SK-N-SH (cell line): ENCODE measurements at regions not wholly inside any gene's neighbourhood (a gene's known extent, or its start where the extent isn't known, plus 50 kb on each side); places are given as distances from the start of the nearest gene placed in this dataset.

ENCODE experiments used
- CTCF ChIA-PET: fragments of 300-600, 350-600 bp; formaldehyde crosslinking; extraction: SDS; loops from one replicate; lab custom pipeline; 2021; lab: Yijun Ruan, JAX
- POLR2A ChIA-PET: fragments of 350-600 bp; sonication (Branson Sonifier 250); formaldehyde crosslinking; extraction: SDS; loops from one replicate; lab custom pipeline; 2020; ENCODE audit warnings: antibody characterized with exemption, inconsistent platforms; lab: Yijun Ruan, JAX
- DNase-seq: peaks from one replicate; pipeline ENCODE4 v3.0.0; 2012
- H2AFZ ChIP-seq: fragments of 200-600 bp; sonication (generic); 2 replicates; pipeline ENCODE4 v1.8.1; 2016; ENCODE audit warnings: antibody characterized with exemption, mild to moderate bottlenecking, low read depth
- H3F3A ChIP-seq: fragments of 200-600 bp; sonication (generic); replicated peaks from 2 replicates; pipeline ENCODE3; 2016; ENCODE audit warnings: antibody characterized with exemption, mild to moderate bottlenecking; ENCODE audit not compliant: insufficient read depth
- H3K27ac ChIP-seq, 2 experiments: fragments of 200-500 bp in 1 of 2; fragments of 200-600 bp in 1 of 2; sonication (Bioruptor generic) in 1 of 2; sonication (generic), shearing (Covaris generic) in 1 of 2; 2 replicates each; pipeline versions ENCODE4 v1.5.1 to v1.6.1; 2014 to 2016; ENCODE audit warnings: low read depth in 2 of 2, inconsistent platforms in 1 of 2, low read length in 1 of 2, mild to moderate bottlenecking in 1 of 2, mixed read lengths in 1 of 2
- H3K27me3 ChIP-seq: fragments of 200-600 bp; sonication (generic), shearing (Covaris generic); 2 replicates; pipeline ENCODE4 v1.6.1; 2016; ENCODE audit warnings: mixed run types; ENCODE audit not compliant: insufficient read depth
- H3K36me3 ChIP-seq, 2 experiments: fragments of 200-500 bp in 1 of 2; fragments of 200-600 bp in 1 of 2; sonication (Bioruptor generic) in 1 of 2; sonication (generic) in 1 of 2; replicated peaks in 1 of 2; 2 replicates each; pipeline versions ENCODE3 to v1.5.1; 2014 to 2016; ENCODE audit warnings: low read length in 1 of 2, mild to moderate bottlenecking in 1 of 2; ENCODE audit not compliant: insufficient read depth in 2 of 2, control insufficient read depth in 1 of 2
- H3K4me1 ChIP-seq, 2 experiments: fragments of 200-500 bp in 1 of 2; fragments of 200-600 bp in 1 of 2; sonication (Bioruptor generic) in 1 of 2; sonication (generic), shearing (Covaris generic) in 1 of 2; 2 replicates each; pipeline versions ENCODE4 v1.5.1 to v1.6.1; 2014 to 2016; ENCODE audit warnings: low read depth in 1 of 2, low read length in 1 of 2, mixed run types in 1 of 2; ENCODE audit not compliant: insufficient read depth in 2 of 2, control insufficient read depth in 1 of 2
- H3K4me2 ChIP-seq: fragments of 200-600 bp; sonication (generic), shearing (Covaris generic); 2 replicates; pipeline ENCODE4 v1.6.1; 2017; ENCODE audit warnings: mixed run types
- H3K4me3 ChIP-seq, 2 experiments: fragments of 200-500 bp in 1 of 2; fragments of 200-600 bp in 1 of 2; sonication (Bioruptor generic) in 1 of 2; sonication (generic), shearing (Covaris generic) in 1 of 2; 2 replicates each; pipeline versions ENCODE4 v1.5.1 to v1.8.1; 2014 to 2016; ENCODE audit warnings: low read depth in 2 of 2, inconsistent platforms in 1 of 2, low read length in 1 of 2, mild to moderate bottlenecking in 1 of 2, mixed read lengths in 1 of 2, moderate library complexity in 1 of 2
- H3K79me2 ChIP-seq: fragments of 200-600 bp; sonication (generic); 2 replicates; pipeline ENCODE4 v1.8.1; 2017; ENCODE audit warnings: mild to moderate bottlenecking; ENCODE audit not compliant: insufficient read depth
- H3K9ac ChIP-seq: fragments of 200-600 bp; sonication (generic); 2 replicates; pipeline ENCODE4 v1.6.1; 2017; ENCODE audit warnings: mixed run types
- H3K9me2 ChIP-seq: fragments of 200-600 bp; sonication (generic); 2 replicates; pipeline ENCODE4 v1.6.1; 2017; ENCODE audit warnings: mixed run types
- H3K9me3 ChIP-seq: fragments of 200-600 bp; sonication (generic); 2 replicates; pipeline ENCODE4 v1.6.1; 2017; ENCODE audit warnings: mixed run types, mild to moderate bottlenecking, moderate library complexity
- H4K20me1 ChIP-seq: fragments of 200-600 bp; sonication (generic); 2 replicates; pipeline ENCODE4 v1.6.1; 2017; ENCODE audit warnings: mild to moderate bottlenecking, mixed run types; ENCODE audit not compliant: insufficient read depth
- ELF1 ChIP-seq: IDR thresholded peaks from 2 replicates; pipeline ENCODE4 v1.4.0; 2012
- EP300 ChIP-seq, 2 experiments: IDR thresholded peaks; 2 replicates each; pipeline versions ENCODE4 v1.4.0 to v1.6.1; 2012; ENCODE audit warnings: borderline replicate concordance in 1 of 2, low read depth in 1 of 2, low read length in 1 of 2
- EZH2phosphoT487 ChIP-seq: fragments of 200-600 bp; sonication (generic); IDR thresholded peaks from 2 replicates; pipeline ENCODE4 v1.6.1; 2017; ENCODE audit warnings: low read depth, mixed run types, mild to moderate bottlenecking, antibody characterized with exemption, moderate library complexity, borderline replicate concordance
- FOXM1 ChIP-seq: IDR thresholded peaks from 2 replicates; pipeline ENCODE4 v1.4.0; 2012; ENCODE audit warnings: low read depth, mild to moderate bottlenecking
- GABPA ChIP-seq: IDR thresholded peaks from 2 replicates; pipeline ENCODE4 v1.4.0; 2012; ENCODE audit warnings: low read depth, mild to moderate bottlenecking
- IRF3 ChIP-seq: fragments of 150-350 bp; IDR thresholded peaks from 2 replicates; pipeline ENCODE4 v1.6.1; 2016; ENCODE audit warnings: mild to moderate bottlenecking, low read depth, low read length
- JUND ChIP-seq: IDR thresholded peaks from 2 replicates; pipeline ENCODE4 v1.4.0; 2012
- MAX ChIP-seq: IDR thresholded peaks from 2 replicates; pipeline ENCODE4 v1.4.0; 2012; ENCODE audit warnings: low read depth
- MEF2A ChIP-seq: IDR thresholded peaks from 2 replicates; pipeline ENCODE4 v1.4.0; 2012; ENCODE audit warnings: low read depth, borderline replicate concordance
- NFIC ChIP-seq: IDR thresholded peaks from 2 replicates; pipeline ENCODE4 v1.4.0; 2012; ENCODE audit warnings: borderline replicate concordance
- RFX5 ChIP-seq: IDR thresholded peaks from 2 replicates; pipeline ENCODE4 v1.6.1; 2012; ENCODE audit warnings: mild to moderate bottlenecking, improper control_type of control experiment, low read length
- RXRA ChIP-seq: IDR thresholded peaks from 2 replicates; pipeline ENCODE4 v1.4.0; 2012; ENCODE audit warnings: low read depth, mild to moderate bottlenecking, borderline replicate concordance
- SIN3A ChIP-seq: IDR thresholded peaks from 2 replicates; pipeline ENCODE4 v1.6.1; 2012; ENCODE audit warnings: low read depth, mild to moderate bottlenecking, low read length, moderate library complexity, borderline replicate concordance
- SMC3 ChIP-seq: IDR thresholded peaks from 2 replicates; pipeline ENCODE4 v1.6.1; 2012; ENCODE audit warnings: low read depth, low read length, improper control_type of control experiment
- TAF1 ChIP-seq: IDR thresholded peaks from 2 replicates; pipeline ENCODE4 v1.6.1; 2012; ENCODE audit warnings: low read depth, mild to moderate bottlenecking, low read length, moderate library complexity, borderline replicate concordance
- TCF12 ChIP-seq: IDR thresholded peaks from 2 replicates; pipeline ENCODE4 v1.4.0; 2012
- YY1 ChIP-seq: IDR thresholded peaks from 2 replicates; pipeline ENCODE4 v1.4.0; 2012; ENCODE audit warnings: low read depth, mild to moderate bottlenecking
- ZBTB33 ChIP-seq: IDR thresholded peaks from 2 replicates; pipeline ENCODE4 v1.4.0; 2012; ENCODE audit warnings: low read depth, borderline replicate concordance
- WGBS: methylation state at CpG from one replicate; pipeline ENCODE4 v1.1.6; 2017; ENCODE audit warnings: low lambda C conversion rate; 5-methylcytosine and 5-hydroxymethylcytosine counted together

- H3K36me3 ChIP-seq = no peaks in the 10 kb centered on the region
These were observed 895.6 kb upstream of the ROBO1 start for GRCh38 chr3:80663426-80663825.

GRCh38 chr3:80655216-80655615 lies 887.4 kb upstream of the ROBO1 start:
- WGBS = 67% methylated on average over 3 of the region's 3 CpGs
- Histone ChIP-seq H3K9ac (no peak overlapping the region), H3F3A (no peaks in the 10 kb centered on the region), H3K4me1 (no peaks in the 10 kb centered on the region), H2AFZ (no peak overlapping the region), H3K9me2 (no peaks in the 10 kb centered on the region), H3K36me3 (no peaks in the 10 kb centered on the region), H3K27me3 (no peaks in the 10 kb centered on the region)
- CTCF ChIA-PET = interaction anchor here (1.5 kb wide), 1 partner anchor 13 kb away, joined by 3 read pairs; no protein-coding TSS in a partner anchor
- POLR2A ChIA-PET = no interaction called here
- TF ChIP-seq MAX (no peak), RXRA (no peak), ZBTB33 (no peak), FOXM1 (no peak), TCF12 (no peak), RFX5 (no peak), TAF1 (no peak), YY1 (no peak), ELF1 (no peak), SMC3 (no peak), SIN3A (no peak), GABPA (no peak), IRF3 (no peak), EP300 (IDR thresholded peaks at IDR 0.05; ENCODE audit: borderline replicate concordance in 1 of 2, low read depth in 1 of 2, low read length in 1 of 2) (no peak), EZH2phosphoT487 (no peak), MEF2A (no peak)
- TF ChIP-seq, all 33 proteins: peak for 0
- no peaks in the 10 kb centered on the region for H3K79me2 ChIP-seq
- H3K27ac ChIP-seq = no peak overlapping the region
- no peaks in the 10 kb centered on the region for H4K20me1 ChIP-seq
- H3K4me3 ChIP-seq = no peak overlapping the region
- no peak for DNase-seq
- no peak overlapping the region for H3K4me2 ChIP-seq
- H3K9me3 ChIP-seq = no peaks in the 10 kb centered on the region

More at GRCh38 chr3:80663426-80663825, 895.6 kb upstream of the ROBO1 start:
- Histone ChIP-seq H3K4me1 (no peaks in the 10 kb centered on the region), H3K9me2 (no peaks in the 10 kb centered on the region), H3K27ac (no peak overlapping the region), H3F3A (no peaks in the 10 kb centered on the region), H3K4me3 (no peak overlapping the region), H3K9me3 (no peaks in the 10 kb centered on the region), H3K27me3 (no peaks in the 10 kb centered on the region), H3K4me2 (no peak overlapping the region), H3K79me2 (no peaks in the 10 kb centered on the region), H3K9ac (no peak overlapping the region), H2AFZ (no peak overlapping the region), H4K20me1 (no peaks in the 10 kb centered on the region)
- DNase-seq = no peak
- ChIA-PET CTCF (interaction anchor here (1.4 kb wide), 1 partner anchor 13 kb away, joined by 3 read pairs; no protein-coding TSS in a partner anchor), POLR2A (no interaction called here)
- TF ChIP-seq SMC3 (no peak), JUND (no peak), NFIC (no peak), TCF12 (no peak)
- 34% methylated on average over 3 of the region's 3 CpGs for WGBS
